Islet of Langerhans (tissue), 1 donor: ENCODE measurements at regions not wholly inside any gene's neighbourhood (a gene's known extent, or its start where the extent isn't known, plus 50 kb on each side); places are given as distances from the start of the nearest gene placed in this dataset.
"Not testable (repeated sequence)": the region's sequence is repeated elsewhere in the genome, so short reads cannot be mapped to it uniquely, and the experiment has no call there.

Source experiments
- FAIRE-seq: peaks from one replicate; lab custom pipeline; 2011; peaks lifted over from hg19 to GRCh38; lab: Jason Lieb, UNC

DNA sequence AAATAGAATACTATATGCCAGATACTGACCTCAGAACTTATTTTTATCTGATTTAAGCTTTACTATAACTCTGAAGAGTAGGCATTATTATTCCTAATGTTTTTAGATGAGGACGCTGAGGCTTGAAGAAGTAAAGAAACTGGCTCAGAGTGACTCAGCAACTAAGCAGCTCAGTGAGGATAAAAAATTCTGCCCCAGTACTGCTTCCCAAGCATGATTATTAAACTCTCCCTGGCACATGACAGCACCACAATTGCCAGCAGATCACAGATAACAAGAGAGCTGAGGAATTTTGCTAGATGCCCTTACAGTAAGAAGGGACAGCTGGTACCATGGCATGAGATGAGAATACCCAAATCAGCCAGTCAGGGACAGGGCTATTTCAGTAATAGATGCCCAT lies 219.4 kb downstream of the NKX6-1 start:
- no peak for FAIRE-seq

DNA sequence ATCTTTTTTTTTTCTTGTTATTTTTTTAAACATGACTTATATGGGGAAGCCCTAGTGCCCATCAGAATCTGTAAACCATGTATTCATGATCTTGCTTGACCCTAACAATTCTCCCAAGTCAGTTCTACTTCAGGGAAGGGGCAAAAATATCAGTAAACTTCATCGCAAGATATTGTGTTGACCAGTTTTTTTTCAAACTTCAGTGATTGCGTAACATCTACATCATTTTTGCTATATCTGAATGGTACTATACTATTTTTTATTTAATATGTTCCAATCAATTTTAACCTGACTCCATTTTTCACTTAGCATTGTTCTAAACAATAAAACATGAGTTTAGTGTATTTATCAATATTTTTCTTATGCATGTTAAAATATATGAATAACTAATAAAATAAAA lies 221.2 kb downstream of the NKX6-1 start:
- FAIRE-seq = no peak

DNA sequence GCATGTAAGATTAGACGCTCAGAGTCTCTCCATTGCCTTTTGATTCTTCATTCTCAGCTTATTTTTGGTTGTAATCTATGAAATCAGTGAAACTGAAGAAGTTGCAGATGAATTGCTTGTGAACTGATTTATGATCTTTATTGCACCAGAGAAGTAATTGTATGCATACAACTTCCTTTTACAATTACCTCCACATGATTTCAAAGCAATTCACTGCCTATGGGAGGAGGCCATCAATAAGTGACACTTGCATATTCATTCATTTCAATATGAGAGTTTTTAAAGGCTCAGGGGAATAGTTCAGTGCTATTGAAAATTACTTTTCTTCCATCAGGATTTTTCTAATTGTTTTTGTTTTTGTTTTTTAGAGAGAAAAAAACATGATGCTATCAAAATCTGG lies 222.3 kb downstream of the NKX6-1 start:
- no peak for FAIRE-seq

DNA sequence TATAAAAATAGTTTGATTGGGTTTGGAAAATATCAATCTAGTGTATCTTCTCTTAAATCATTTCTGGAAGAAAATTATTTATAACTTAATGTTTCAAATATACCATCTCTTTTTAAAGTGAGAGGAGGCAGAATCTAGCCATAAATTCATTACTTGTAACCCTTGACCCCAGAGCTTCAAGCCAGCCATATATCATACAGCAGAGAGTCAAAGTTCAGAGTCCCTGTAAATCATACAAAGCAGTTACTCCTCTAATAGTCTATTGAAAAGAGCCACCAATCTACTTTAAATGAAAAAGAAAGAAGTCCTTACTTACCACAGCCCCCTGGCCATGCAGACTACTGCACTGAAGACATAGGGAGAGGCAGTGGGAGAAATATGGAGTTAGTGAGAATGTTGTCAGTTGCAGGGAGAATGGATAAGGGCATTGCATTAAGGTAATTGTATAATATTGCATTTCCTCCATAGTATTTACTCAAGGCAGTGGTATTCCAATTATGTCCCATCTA lies 229.5 kb downstream of the NKX6-1 start:
- FAIRE-seq = no peak

DNA sequence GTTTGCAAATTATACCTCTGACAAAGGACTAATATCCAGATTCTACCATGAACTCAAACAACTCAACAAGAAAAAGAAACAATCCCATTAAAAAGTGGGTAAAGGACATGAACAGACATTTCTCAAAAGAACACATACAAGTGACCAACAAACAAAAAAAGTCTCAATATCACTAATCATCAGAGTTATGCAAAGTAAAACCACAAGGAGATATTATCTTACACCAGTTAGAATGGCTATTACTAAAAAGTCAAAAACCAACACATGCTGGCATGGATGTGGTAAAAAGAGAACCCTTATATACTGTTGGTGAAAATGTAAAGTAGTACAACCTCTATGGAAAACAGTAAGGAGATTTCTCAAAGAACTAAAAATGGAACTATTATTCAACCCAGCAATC lies 234.4 kb downstream of the NKX6-1 start:
- FAIRE-seq = no peak

DNA sequence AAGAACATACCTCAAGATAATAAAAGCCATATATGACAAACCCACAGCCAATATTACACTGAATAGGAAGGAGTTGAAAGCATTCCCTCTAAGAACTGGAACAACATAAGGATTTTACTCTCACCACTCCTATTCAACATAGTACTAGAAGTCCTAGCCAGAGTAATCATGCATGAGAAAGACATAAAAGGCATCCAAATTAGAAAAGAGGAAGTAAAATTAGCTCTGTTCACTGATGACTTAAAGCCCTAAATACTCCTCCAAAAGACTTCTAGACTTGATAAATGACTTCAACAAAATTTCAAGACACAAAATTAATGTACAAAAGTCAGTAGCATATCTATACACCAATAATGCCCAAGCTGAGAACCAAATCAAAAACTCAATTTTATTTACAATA lies 235.7 kb downstream of the NKX6-1 start:
- FAIRE-seq = no peak

DNA sequence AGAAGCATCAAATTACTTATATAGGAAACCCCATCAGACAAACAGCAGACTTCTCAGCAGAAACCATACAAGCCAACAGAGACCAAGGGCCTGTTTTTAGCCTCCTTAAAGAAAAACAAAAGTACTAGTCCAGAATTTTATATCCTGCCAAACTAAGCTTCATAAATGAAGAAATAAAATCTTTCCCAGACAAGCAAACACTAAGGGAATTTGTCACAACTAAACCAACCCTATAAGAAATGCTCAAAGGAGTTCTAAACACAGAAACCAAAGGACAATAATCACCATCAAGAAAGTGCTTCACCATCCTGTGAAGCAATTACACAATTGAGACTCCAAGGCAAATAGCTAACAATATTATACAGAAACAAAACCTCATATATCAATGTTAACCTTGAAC lies 238.6 kb downstream of the NKX6-1 start:
- no peak for FAIRE-seq

DNA sequence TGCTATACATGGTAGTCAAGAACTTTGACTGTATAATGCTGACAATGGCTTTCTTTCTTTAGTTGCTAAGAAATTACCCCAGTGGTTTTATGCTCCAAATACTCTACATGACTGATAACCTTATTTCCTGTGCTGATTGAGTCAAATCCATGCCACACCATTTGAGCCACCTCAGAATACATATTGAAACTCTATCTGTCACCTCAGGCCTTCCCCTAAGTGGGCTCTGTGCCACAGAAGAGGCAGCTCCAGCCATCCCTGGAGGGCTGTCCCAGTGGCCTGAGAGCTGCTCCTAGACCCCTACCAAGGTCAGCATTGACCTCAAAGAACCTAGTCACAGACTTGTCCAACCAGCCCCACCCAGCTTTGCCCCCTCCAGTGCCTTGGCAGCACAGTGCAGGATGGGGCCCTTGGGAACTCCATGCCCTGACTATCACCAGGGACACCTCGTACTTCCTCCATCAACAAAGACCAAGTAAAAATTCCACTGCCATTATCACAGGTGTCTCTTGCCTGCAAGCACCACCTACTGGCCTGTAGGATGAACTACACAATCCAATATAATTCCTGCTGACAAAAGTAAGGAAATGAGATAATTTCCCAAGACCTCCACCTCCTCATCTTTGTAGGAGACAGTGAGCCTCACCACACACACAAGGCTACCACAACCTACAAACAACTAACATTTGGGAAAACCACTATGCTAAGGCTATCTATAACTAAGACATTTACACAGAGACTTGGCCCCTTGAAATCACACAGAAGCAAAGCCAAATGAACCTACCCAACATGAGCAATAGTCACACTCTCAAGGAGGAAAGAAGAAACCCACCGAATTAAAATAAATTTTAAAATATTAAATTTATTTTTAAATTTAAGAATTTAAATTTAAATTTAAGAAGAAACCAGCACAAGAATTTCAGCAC lies 239.9 kb downstream of the NKX6-1 start:
- no peak for FAIRE-seq

DNA sequence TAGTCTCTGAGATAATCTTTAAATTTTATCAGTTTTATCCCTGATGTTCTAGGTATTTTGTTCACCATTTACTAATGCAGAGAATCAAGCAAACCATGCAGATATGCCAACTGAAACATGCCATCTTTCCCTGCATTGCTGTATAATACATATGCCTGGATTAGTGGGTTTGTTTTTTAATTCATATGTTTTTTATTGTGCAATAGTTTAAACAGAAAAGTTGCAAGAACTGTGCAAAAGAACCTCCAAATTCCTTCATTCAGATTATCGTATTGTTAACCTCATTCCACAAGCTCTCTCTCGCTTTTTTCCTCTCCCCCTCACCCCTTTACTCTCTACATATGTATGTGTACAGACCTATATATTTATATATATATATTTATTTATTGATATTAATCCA lies 244.6 kb downstream of the NKX6-1 start:
- FAIRE-seq = no peak

DNA sequence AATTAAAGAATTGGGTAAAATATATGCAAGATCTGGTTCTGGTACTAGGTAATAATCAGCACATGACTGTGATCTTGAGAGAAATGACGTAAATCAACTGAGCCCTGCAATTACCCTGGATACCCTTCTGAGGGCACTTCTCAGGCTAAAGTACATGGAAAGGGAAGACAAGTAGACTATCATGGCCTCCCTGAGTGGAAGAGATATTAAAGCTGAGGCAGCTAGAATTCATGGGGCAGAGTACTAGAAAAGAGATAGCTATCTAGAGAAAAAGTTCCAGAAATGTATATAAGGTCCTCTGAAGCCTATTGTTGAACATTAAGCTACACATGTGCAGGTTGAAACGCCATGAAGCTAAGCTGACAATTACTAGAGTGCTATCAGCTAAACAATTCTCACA lies 249.6 kb downstream of the NKX6-1 start:
- no peak for FAIRE-seq

DNA sequence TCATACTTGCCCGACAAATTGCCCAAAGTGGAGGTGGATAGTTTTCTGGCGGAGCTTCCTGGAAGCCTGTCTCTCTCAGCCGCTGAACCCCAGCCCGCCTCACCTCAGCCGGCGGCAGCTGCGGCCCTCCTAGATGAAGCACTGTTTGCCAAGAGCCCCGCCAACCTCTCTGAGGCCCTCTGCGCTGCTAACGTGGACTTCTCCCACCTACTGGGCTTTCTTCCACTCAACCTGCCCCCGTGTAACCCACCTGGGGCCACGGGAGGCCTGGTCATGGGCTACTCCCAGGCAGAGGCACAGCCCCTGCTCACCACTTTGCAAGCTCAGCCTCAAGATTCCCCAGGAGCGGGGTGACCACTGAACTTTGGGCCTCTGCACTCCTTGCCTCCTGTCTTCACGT lies 254.1 kb downstream of the NKX6-1 start:
- FAIRE-seq = not testable (repeated sequence)

DNA sequence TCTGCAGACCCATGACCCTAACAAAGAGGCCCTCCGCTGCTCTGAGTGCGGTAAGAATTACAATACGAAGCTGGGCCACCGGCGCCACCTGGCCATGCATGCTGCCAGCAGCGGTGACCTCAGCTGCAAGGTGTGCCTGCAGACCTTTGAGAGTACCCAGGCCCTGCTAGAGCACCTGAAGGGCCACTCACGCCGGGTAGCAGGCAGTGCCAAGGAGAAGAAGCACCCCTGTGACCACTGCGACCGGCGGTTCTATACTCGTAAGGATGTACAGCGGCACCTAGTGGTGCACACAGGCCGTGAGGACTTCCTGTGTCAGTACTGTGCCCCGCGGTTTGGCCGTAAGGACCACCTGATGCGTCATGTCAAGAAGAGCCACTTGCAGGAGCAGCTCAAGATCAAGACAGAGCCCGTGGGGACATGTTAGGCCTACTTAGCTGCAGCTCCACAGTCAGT lies 254.7 kb downstream of the NKX6-1 start:
- FAIRE-seq = not testable (repeated sequence)

DNA sequence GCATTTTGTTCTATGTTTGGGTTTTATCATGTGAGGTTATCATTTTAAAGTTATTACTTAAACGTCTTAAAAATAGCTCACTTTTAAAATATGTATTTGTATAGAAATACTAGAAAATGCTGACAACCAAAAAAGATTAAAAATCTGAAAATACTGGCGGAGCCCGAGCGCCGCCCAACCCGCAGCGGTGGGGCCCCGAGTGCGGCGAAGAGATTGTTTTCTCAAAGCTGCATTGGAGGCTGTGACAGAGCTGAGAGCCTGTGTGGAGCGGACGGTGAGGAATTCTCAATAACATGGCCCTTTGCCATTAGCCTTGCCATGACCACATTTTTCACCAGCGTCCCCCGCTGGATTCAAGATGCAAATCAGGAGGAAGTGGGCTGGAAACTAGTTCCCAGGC lies 255.4 kb downstream of the NKX6-1 start:
- FAIRE-seq = no peak

DNA sequence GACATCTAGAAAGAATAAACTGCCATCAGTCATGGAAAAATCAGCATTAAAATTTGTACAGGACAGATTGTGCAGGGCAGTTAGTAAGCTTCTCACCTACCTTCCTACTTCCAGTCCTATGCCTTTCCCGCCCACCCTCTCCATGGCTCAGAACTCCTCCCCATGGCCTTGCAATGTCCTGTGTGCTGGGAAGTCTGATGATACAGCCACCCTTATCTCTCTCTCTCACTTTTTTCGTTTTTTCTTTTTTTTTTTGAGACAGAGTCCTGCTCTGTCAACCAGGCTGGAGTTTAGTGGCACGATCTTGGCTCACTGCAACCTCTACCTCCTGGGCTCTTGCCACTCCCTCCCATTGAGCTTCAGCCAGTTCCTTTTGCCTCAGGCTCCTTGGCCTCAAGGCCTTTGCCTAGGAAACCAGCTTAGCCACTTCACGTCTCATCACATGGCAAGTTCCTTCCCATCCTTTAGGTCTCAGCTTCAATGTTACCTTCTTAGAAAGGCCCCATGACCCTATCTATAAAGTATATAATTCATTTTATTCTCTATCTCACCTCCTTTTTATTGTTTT lies 259.7 kb downstream of the NKX6-1 start:
- no peak for FAIRE-seq

DNA sequence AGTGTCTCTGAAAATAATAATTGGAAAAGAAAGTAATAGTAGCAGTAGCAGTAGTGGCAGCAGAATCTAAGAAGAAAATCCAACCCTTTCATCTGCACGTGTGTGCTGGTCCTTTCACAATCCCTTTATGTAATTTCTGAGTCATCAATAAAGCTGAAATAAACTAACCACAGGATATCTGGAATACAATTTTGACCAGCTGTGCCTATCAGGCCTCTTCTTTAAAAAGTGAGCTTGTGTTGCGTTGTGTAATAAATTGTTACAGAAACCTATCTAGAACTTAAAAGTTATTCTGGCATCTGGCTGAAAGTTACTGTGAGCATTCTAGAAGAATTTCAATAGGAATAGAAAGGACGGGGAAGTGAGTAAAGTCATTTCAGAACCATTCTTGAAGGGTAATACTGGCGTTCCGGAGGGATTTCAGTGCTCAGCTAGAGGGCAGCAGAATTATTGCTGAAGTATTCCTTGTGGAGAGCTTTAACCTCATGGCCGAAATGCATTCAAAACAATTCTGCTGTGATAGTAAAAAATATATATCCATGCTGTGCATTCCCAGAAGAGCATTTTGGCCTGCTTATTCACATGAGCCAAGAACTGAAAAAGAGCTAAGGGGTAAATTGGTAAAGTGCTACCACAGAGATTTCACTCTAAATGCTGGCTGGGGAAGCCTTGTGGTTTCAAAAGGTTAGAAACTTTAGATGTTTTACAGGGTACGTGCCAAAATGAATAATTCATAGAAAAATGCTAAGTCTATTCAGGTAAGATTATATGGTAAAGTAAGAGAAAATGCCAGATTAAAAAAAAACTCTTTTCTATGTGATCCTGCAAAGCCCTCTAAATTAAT lies 260.6 kb downstream of the NKX6-1 start:
- FAIRE-seq = peak; percentile 21

DNA sequence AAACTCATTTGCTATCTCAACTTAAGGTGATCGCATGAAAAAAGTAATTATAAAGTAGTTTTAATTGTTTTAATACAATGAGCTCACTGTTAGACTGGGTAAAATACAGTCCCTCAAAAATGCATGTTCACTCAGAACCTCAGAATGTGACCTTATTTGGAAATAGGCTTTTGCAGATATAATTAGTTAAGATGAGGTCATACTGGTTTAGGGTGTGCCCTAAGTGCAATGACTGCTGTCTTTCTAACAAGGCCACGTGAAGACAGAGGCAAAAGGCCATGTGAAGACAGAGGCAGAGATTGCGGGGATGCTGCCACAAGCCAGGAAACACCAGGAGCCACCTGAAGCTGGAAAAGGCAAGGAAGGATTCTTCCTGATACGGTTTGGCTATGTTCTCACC lies 262.1 kb downstream of the NKX6-1 start:
- FAIRE-seq = no peak

DNA sequence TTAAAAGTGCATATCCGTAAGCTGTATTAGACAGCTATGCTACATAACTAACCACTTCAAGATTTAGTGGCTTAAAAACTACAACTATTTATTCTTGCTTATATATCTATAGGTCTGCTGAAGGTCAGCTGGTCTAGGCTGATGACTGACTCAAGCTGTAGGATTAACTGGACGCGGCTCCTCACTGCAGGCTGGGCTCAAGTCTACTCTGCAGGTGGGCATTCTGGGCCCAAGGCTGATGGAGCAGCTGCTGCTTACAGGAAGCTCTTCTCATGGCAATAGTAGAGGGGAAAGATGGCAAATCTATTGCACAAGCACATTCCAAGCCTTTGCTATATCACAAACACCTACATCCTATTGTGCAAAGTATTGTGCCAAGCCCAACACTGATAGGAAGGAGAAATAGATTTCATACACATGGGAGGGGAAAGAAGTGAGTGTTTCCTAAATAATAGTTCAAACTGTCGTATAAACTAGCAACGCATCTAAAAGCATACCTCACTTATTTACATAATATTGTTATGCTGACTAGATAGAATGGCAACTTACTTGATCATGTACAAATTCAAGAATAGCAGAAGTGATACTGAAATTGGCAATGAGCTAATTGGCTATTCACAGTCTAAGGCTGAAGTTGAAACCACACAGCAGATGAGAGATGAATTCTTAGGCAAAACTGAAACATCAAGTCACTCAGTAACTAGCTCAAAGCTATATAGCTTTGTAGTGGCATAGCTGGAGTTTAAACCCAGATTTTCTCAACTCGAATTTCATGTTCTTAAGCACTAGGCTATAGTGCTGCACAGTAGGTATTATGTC lies 263.8 kb downstream of the NKX6-1 start:
- no peak for FAIRE-seq

DNA sequence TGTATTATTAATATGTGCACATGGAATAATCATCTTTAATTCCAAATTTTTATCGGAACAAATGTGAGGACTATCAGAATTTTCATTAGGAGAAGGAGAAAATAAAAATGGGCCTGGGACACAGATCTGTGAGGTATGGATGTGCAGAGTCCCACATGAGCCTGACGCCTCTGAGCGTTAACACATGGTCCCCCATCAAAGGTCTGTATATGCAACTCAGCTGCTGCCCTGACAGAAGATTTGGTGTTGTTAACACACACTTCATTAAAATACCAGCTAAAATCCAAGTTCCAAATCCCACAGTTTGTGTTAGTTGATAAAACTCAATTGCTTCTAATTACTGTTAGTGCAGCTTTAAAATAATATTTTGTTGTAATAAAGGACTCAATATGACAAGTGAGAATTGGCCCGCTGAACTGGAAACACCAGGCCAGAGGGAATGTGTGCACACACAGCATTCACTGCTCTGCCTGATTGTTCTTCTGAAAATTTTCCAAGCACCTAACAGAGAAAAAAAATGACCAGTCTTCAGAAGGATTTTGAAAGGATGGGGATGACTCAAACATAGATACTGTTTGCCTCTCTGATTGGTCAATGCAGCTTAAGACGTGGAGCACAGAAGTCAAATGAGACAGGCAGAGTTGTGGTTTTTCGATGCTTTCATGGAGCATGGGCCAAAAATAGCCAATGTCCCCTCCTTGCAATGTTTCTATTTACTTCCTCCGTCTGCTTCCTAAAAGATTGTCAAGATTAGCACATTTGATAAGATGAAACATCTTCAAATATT lies 266.6 kb downstream of the NKX6-1 start:
- FAIRE-seq = no peak

DNA sequence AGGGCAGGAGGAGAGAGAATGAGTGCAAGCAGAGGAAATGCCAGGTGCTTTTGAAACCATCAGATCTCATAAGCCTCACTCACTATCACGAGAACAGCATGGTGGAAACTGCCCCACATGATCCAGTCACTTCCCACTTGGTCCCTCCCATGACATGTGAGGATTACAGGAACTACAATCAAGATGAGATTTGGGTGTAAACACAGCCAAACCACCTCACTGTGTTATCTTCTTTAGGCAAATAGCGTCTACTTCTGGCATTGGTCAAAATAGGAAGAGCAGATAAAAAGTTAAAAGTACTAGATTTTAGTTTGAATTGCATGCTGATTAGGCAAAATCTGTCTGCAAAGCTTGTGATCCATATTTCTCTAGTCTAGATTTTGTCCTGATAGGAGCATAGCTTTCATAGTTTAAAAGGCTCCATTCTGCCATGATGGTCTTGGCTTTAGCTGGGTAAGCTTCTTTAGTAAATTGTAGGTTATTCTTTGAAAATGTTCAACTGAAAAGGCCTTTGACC lies 267.5 kb downstream of the NKX6-1 start:
- FAIRE-seq = no peak

DNA sequence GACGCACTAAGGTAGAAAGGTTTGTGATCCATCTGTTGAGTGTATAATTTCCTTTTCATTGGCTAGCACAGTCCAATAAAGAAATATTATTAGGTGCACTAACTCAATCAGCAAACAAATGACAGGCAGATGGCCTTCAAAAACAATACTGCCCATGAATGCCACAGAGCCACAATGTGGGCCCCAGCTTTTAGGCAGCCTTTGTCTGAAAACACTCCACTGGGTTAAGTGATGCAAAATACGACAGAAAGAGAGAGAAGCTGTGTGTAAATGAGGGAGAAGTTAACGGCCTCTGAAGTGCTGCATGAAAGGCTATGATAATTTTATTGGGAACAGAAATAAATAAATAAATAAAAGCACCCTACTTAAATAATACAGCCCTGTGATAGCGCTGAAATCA lies 274.6 kb downstream of the NKX6-1 start:
- FAIRE-seq = no peak

DNA sequence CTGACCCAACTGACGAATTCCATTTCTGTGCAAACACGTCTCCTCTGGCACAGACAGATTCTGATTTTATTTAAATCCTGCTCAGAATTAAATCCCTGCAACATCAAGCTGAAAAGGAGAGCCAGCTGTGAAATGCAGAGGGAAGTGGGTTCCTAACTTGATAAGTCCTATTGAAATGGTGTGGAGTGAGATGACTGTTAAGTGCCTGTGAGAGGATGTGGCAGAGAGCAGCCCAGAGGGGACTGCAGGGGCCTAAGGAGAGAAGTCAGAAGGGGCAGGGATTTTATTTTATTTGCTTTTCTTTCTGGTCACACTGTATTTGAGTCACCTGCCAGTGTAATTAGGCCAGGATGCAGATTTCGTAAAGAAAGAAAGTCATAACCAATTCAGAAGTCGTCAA lies 277.4 kb downstream of the NKX6-1 start:
- FAIRE-seq = no peak
